Activated CD8-positive, alpha-beta memory T cell treated with anti-CD3 and anti-CD28 coated beads for 36 hours (primary cell): ENCODE measurements at regions not wholly inside any gene's neighbourhood (a gene's known extent, or its start where the extent isn't known, plus 50 kb on each side); places are given as distances from the start of the nearest gene placed in this dataset.

Experiments
- CTCF ChIA-PET: fragments of 350-600 bp; sonication (Branson Sonifier 250); formaldehyde crosslinking; loops from one replicate; lab custom pipeline; 2021; ENCODE audit warnings: antibody characterized with exemption; lab: Charles Lee
- POLR2A ChIA-PET: fragments of 350-600 bp; sonication (Branson Sonifier 250); formaldehyde crosslinking; loops from one replicate; lab custom pipeline; 2021; ENCODE audit warnings: antibody characterized with exemption; lab: Charles Lee

- ChIA-PET CTCF (no interaction called here), POLR2A (no interaction called here)
These were observed 256.2 kb upstream of the PITRM1 start for GRCh38 chr10:3428826-3429225.

DNA sequence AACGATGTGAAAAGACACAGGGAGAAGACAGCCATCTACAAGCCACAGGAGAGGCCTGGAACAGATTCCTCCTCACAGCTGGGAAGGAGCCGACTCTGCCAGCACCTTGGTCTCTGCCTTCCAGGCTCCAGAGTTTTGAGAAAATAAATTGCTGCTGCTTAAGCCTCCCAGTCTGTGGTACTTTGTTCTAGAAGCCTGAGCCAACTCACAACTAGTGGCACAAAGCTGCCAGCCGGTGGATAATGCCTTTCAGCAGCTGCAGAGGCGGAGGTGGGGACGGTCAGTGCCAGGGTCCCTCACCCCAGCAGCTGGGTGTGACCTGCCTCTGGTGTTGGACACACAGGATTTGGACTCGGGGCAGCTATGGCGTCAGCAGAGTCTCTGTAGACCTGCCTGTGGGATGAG is 255.4 kb upstream of the PITRM1 start:
- POLR2A ChIA-PET, result no interaction called here
- CTCF ChIA-PET, result no interaction called here

DNA sequence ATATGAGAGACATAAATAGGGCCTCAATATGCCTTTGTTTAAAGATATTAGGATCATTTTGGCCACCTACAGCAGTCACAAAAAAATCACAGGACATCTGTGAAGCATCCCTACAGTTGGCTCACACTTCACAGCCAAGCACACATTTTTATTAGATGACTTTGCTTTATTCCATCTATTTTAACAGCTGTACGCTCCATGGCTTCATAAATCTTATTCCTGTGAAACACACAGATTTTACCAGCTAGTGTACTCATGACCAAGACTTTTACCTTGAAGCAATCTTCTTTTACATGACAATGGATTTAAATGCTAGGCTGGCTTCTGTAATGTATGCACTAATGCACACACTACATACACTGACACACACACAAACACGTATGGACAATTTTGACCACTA is 254.8 kb upstream of the PITRM1 start:
- POLR2A ChIA-PET, result no interaction called here
- CTCF ChIA-PET, result no interaction called here

DNA sequence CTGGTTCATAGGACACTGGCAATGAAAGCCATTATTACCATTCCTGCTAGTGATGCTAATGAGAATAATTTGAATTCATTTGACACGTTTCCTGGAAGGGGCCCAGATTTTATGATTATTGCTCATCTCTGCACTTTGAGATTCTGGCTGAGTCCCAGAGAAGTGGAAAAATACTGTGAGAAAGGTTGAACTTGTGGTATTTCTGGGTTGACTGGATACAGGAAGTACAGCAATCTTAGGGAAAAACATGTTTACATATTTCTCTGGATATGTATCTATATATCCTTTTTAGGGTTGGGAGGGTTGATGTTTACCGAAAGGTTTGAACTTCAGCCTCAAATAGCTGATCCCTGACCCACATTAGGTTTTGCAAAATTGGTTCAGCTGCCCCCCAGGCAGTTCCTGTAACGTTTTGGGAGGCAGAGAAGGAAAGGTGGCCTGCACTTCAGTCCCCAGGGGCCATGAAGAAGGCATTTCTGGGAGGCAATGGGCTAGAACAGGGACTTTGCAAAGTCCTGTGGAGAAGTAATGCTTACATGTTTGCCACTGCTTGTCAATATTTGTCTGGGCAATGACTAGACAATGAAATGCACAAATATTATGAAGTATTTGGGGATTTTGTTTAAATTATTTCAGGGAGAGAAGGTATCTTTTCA is 253.7 kb upstream of the PITRM1 start:
- CTCF ChIA-PET, result no interaction called here

DNA sequence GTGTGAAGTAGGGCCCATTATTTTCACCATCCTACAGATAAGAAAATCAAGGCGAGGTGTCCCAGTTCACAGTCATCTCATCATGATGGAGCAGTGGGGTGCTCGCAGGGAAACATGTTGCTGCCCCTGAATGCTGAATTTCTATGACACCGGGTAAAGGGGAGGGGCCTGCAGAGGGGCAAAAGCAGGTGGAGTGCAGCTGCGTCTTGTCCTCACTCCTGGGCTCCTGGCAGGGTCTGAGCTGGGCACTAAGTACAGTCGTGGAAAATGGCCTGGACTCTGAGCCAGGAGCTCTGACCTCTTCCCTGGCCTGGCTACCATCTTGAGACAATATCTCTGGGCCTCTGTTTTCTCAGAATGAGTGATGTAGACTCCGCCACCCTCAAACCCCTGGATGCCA is 253.1 kb upstream of the PITRM1 start:
- CTCF ChIA-PET, result no interaction called here

More for the DNA sequence above, 253.7 kb upstream of the PITRM1 start:
- POLR2A ChIA-PET, result no interaction called here

DNA sequence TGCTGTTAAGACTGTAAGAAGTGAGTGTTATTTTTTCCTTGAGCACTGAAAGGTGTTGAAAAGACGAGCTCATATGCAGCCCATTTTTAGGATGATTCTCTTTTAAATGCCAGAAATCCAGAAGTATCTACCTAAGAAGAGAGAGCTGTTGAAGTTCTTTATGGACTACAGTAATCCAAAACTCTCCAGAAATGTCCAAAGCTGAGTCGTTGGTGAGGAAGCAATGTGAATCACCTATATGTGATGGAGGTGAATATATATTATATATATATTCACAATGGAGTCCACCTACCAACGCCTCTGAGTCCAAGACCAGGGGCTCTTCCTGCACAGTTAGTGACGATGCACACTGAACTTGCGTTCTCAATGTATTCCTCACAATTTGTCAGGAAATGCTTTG is 252.7 kb upstream of the PITRM1 start:
- CTCF ChIA-PET, result no interaction called here

More for the DNA sequence above, 253.1 kb upstream of the PITRM1 start:
- POLR2A ChIA-PET, result no interaction called here

GRCh38 chr10:3424111-3424851 is 251.7 kb upstream of the PITRM1 start:
- ChIA-PET POLR2A (no interaction called here), CTCF (no interaction called here)

More for the DNA sequence above, 252.7 kb upstream of the PITRM1 start:
- POLR2A ChIA-PET, result no interaction called here

- ChIA-PET CTCF (no interaction called here), POLR2A (no interaction called here)
These were observed 250.8 kb upstream of the PITRM1 start for GRCh38 chr10:3423384-3423783.

GRCh38 chr10:3422282-3422681 is 249.7 kb upstream of the PITRM1 start:
- ChIA-PET CTCF (no interaction called here), POLR2A (no interaction called here)

- CTCF ChIA-PET, result no interaction called here
- POLR2A ChIA-PET, result no interaction called here
These were observed 249.1 kb upstream of the PITRM1 start for GRCh38 chr10:3421537-3422257.

DNA sequence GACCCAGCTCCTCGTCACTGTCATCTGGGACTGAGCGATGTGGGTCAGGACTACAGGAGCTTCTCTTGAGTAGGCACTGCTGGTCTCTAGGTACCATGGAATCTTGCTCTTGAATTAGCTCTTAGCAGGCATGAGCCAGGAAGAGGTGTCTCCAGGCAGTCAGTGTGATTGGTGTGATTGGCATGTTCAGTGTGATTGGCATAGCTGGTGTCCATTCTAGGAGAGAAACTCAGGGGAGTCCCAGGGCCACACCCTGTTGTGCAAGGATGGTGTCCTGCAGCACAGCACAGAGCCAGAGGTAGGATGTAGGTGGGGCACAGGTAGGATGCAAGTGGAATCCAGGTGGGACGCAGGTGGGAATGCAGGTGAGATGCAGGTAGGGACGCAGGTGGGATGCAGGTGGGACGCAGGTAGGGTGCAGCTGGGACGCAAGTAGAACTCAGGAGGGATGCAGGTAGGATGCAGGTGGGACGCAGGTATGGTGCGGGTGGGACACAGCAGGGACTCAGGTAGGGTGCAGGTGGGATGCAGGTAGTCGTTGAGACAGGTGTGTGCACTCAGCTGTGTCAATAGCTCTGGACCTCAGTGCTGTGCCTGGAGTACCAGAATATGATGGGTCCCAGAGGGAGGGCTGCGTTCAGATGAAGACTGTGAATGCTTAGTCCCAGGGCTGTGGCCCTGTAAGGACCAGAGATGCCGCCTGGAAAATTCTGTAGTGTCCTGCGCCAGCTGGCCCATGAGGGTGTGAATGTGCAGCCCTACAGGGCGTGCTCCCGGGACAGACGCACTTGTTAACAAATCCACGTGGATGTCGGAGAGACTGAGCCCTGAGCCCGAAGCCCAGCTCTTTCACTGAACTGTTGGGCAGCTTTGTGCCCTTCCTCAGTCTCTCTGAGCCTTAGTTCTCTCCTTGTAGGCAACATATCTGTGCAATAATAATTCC is 248.2 kb upstream of the PITRM1 start:
- POLR2A ChIA-PET, result interaction anchor here (0.6 kb wide), 1 partner anchor 222 kb away, joined by 3 read pairs; no protein-coding TSS in a partner anchor
- CTCF ChIA-PET, result no interaction called here

DNA sequence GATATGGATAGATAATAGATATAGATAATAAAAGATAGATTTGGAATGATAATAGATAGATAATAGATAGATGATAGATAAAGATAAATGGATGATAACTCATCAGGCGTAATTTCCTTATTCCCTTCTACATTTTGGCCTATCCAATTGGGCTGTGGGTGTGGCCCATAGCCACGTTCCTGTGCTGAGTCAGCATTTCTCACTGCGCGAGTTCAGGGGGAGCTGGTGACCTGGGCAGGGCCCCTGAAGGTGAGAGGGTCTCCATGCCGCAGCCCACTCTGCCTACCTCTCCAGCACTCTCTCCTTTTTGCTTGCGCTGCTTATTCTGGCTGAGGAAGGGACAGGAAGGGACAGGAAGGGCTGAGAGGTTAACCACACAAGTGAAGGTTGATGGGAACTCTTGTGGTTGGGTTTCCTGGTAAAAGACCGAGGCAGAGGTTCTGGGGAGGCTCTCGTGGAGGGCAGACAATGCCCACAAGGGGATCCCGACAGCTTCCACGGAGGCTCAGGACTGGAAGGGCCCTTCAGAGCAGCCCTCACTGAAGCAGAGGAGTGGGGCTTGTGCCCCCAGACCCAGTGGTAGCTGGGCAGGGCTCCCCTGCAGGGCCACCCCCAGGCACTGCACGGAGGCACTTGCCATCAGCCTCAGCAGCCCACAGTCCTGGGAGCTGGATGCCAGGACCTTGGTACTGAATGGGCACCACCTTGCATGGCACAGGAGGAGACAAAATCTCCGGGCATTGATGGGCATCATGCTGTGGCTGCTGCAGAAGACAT is 247.3 kb upstream of the PITRM1 start:
- CTCF ChIA-PET, result no interaction called here
- POLR2A ChIA-PET, result interaction anchor here (0.6 kb wide), 1 partner anchor 221 kb away, joined by 3 read pairs; no protein-coding TSS in a partner anchor

DNA sequence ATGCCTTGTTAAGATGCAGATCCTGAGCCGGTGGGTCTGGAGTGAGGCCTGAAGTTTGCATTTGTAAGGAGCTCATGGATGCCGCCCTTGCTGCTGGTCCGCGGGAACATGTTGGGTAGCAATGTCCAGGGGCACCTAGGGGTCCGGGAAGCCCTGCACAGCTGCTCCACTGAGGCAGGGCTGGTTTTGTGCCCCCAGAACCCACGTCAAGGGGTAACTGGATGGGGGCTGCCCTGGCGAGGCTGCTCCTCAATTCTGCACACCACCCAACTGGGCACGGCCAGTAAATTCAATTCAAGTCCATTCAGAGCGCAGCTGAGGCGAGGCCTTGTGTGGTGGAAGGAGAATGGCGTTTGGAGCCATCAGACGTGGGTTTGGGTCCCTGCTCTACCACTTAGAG is 246.3 kb upstream of the PITRM1 start:
- POLR2A ChIA-PET, result no interaction called here
- CTCF ChIA-PET, result interaction anchor here (0.6 kb wide), 1 partner anchor 189 kb away, joined by 3 read pairs; no protein-coding TSS in a partner anchor

DNA sequence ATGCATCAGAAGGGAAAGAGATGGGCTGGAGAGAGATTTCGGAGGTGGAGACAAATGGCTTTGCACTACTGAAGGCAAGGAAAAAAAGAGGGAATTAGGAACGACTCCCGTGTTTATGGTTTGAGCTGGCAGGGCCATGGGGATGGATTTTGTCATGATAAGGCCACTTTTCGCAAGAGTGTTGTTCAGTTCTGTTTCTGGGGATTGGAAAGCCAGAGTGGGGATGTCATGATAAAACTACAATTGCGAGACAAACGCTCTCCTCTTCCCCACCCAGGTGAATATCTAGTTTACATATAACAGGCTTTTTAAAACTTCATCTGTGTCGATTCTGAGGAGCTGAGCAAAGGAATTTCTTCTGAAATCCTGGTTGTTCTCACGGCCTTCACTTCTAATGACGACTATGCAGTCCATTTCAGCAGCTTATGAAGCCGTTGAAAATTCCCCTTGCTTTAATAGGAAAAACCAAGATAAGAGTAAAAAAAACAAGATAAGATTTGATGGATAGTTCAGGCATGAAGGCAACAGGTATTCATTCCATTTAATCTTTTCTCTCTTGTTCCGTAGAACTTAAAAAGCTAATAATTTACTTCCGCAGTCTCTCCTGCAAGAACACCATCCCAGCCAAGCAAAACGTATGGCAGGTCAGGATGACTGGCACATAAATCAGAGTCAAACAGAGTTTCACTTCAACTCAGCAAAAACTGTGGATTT is 245.6 kb upstream of the PITRM1 start:
- CTCF ChIA-PET, result interaction anchor here (0.6 kb wide), 1 partner anchor 188 kb away, joined by 3 read pairs; no protein-coding TSS in a partner anchor
- POLR2A ChIA-PET, result no interaction called here

DNA sequence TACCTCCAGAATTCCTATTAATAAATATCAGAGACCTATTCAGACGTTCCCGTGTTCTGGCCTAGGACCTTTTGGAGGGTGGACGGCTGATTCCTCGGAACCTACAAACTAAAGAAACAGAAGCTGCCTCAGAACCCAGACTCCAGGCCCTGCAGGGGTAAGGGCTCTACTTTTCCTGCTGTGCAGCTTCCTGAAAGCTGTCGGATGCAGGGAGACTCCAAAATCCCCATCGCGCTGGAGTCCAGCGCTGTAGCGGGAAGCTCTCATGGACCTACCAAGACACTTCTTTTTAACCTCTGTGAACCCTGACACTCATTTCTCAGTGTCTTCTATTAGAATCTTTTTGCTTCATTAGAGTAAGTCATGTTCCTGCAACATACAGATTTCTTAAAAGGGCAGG is 244.5 kb upstream of the PITRM1 start:
- ChIA-PET CTCF (no interaction called here), POLR2A (no interaction called here)

DNA sequence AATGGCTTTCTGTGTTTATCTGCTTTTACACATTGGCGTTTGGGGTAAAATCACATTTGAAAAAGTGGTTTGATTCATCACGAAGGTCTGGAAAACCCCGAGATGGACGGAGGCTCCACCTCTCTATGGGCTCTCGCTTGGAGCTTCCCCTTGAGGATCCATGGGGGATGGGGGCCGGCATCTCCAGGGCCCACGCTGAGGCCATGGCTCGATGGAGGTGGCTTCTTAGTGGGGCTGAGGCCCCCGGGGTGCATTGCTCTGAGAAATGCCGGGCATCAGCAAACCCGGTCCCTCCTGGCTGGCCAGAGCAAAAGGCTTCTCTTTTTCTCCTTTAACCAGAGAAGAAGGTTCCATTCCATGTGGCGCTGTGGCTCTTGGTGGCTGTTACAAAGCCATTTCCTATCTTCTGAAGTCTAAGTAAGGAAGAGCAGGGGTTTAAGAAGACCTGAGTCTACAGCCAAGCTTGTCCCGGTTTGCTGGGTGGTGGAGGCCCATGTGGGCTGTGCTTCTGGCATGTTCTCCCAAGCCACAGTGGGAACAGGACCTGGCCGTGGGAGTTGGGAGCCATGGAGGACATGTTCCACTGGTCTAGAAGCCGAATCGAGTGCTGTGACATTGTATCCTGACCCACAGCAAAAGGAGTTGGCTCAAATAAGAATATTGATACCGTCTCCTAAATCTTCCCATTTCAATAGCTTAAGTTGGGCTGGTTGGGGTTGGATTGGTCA is 243.5 kb upstream of the PITRM1 start:
- POLR2A ChIA-PET, result no interaction called here
- CTCF ChIA-PET, result no interaction called here

- CTCF ChIA-PET, result no interaction called here
- POLR2A ChIA-PET, result no interaction called here
These were observed 242.6 kb upstream of the PITRM1 start for GRCh38 chr10:3415038-3415736.
